ENCODE measurements at regions not wholly inside any gene's neighbourhood (a gene's known extent, or its start where the extent isn't known, plus 50 kb on each side); places are given as distances from the start of the nearest gene placed in this dataset.

GRCh38 chr9:32010322-32010721 is 374.1 kb upstream of the ACO1 start:
- H3K27ac ChIP-seq: no peak overlapping the region
- H3K27me3 ChIP-seq: no peaks in the 10 kb centered on the region
- no peak for TF ChIP-seq CTCF (IDR thresholded peaks at IDR 0.05)
- no peaks in the 10 kb centered on the region for H3K4me1 ChIP-seq
- ATAC-seq (no peak), DNase-seq (no peak)
- WGBS, 2 donors: 80 to 89% methylated on average over 7 to 8 of the region's 8 CpGs
- peaks cover 0 to 11% (median 0%) of the 10 kb centered on the region in 11 donors for H3K9me3 ChIP-seq
- intact Hi-C loops (cut with DNase I): loop anchor here in 1 of 10 donors (10.0 kb wide), 1 partner anchor 46 kb away; no protein-coding TSS in a partner anchor
- H3K4me3 ChIP-seq: no peak overlapping the region
- H3K36me3 ChIP-seq: no peaks in the 10 kb centered on the region

- no peak for ATAC-seq
- 60% methylated on average over 2 of the region's 2 CpGs for WGBS, 2 donors
Observed at GRCh38 chr9:32011049-32011448, 373.4 kb upstream of the ACO1 start.

GRCh38 chr9:32015795-32016194 is 368.6 kb upstream of the ACO1 start:
- Histone ChIP-seq H3K36me3 (no peaks in the 10 kb centered on the region), H3K9me3 (peaks cover 0 to 19% (median 0%) of the 10 kb centered on the region in 11 donors), H3K27me3 (no peaks in the 10 kb centered on the region), H3K27ac (no peak overlapping the region), H3K4me1 (no peaks in the 10 kb centered on the region), H3K4me3 (no peak overlapping the region)
- intact Hi-C loops (cut with DNase I): loop anchor here in 1 of 10 donors (10.0 kb wide), 1 partner anchor 51 kb away; no protein-coding TSS in a partner anchor
- no peak for ATAC-seq
- 80 to 81% methylated on average over 5 of the region's 5 CpGs for WGBS, 2 donors
- no peak for TF ChIP-seq CTCF (IDR thresholded peaks at IDR 0.05)
- no peak for DNase-seq

More at GRCh38 chr9:32011049-32011448, 373.4 kb upstream of the ACO1 start:
- H3K27ac ChIP-seq: no peak overlapping the region
- peaks cover 0 to 15% (median 0%) of the 10 kb centered on the region in 11 donors for H3K9me3 ChIP-seq
- H3K4me1 ChIP-seq: no peaks in the 10 kb centered on the region
- intact Hi-C loops (cut with DNase I): loop anchor here in 1 of 10 donors (10.0 kb wide), 1 partner anchor 46 kb away; no protein-coding TSS in a partner anchor
- H3K4me3 ChIP-seq: no peak overlapping the region
- DNase-seq: no peak
- no peaks in the 10 kb centered on the region for H3K36me3 ChIP-seq
- no peak for TF ChIP-seq CTCF (IDR thresholded peaks at IDR 0.05)
- no peaks in the 10 kb centered on the region for H3K27me3 ChIP-seq

- ATAC-seq (no peak), DNase-seq (no peak)
- 81 to 83% methylated on average over 3 of the region's 3 CpGs for WGBS, 2 donors
- H3K36me3 ChIP-seq: no peaks in the 10 kb centered on the region
- intact Hi-C loops (cut with DNase I): no loop called here
- no peak for TF ChIP-seq CTCF (IDR thresholded peaks at IDR 0.05)
- no peaks in the 10 kb centered on the region for H3K4me1 ChIP-seq
- no peak overlapping the region for H3K27ac ChIP-seq
- no peaks in the 10 kb centered on the region for H3K27me3 ChIP-seq
- no peak overlapping the region for H3K4me3 ChIP-seq
- H3K9me3 ChIP-seq: peaks cover 0 to 2% (median 0%) of the 10 kb centered on the region in 11 donors
Observed at GRCh38 chr9:32045513-32045912, 338.9 kb upstream of the ACO1 start.
